T-helper 17 cell (primary cell): ENCODE measurements at regions not wholly inside any gene's neighbourhood (a gene's known extent, or its start where the extent isn't known, plus 50 kb on each side); places are given as distances from the start of the nearest gene placed in this dataset.
"Not testable (repeated sequence)": the region's sequence is repeated elsewhere in the genome, so short reads cannot be mapped to it uniquely, and the experiment has no call there.

Source experiments
- ATAC-seq: fragments of 150-1000 bp; cut with Tn5 transposase; 2 replicates; pipeline ENCODE4 v1.10.0; 2021; ENCODE audit warnings: mild to moderate bottlenecking, moderate library complexity
- DNase-seq, 3 donors: peaks; one replicate each; pipeline versions ENCODE4 v3.0.0 to v3.0.0-alpha.2; 2020 to 2021
- H3K9me3 ChIP-seq: one replicate; pipeline ENCODE4 v1.7.0; 2013; ENCODE audit warnings: low read length, mild to moderate bottlenecking; ENCODE audit not compliant: control insufficient read depth, poor library complexity, severe bottlenecking
- H3K27ac Mint-ChIP-seq: one replicate; pipeline ENCODE4 v1.8.0; 2022; ENCODE audit warnings: mild to moderate bottlenecking, moderate library complexity, mixed read lengths
- H3K27me3 Mint-ChIP-seq: one replicate; pipeline ENCODE4 v1.8.0; 2022; ENCODE audit warnings: mixed read lengths
- H3K36me3 Mint-ChIP-seq: one replicate; pipeline ENCODE4 v1.8.0; 2022; ENCODE audit warnings: low read depth, mixed read lengths
- H3K4me1 Mint-ChIP-seq: one replicate; pipeline ENCODE4 v1.8.0; 2022; ENCODE audit warnings: mild to moderate bottlenecking, mixed read lengths
- H3K4me3 Mint-ChIP-seq: one replicate; pipeline ENCODE4 v1.8.0; 2022; ENCODE audit warnings: mild to moderate bottlenecking, moderate library complexity, mixed read lengths

GRCh38 chr16:63904182-63904581 lies 1217.7 kb downstream of the CDH11 start:
- no peaks in the 10 kb centered on the region for H3K9me3 ChIP-seq
- DNase-seq (no peak), ATAC-seq (no peak)
- H3K36me3 Mint-ChIP-seq, result no peaks in the 10 kb centered on the region
- H3K4me1 Mint-ChIP-seq, result no peaks in the 10 kb centered on the region
- H3K4me3 Mint-ChIP-seq, result no peak overlapping the region
- no peaks in the 10 kb centered on the region for H3K27me3 Mint-ChIP-seq
- H3K27ac Mint-ChIP-seq, result no peak overlapping the region

- ATAC-seq (no peak), DNase-seq (no peak)
- no peaks in the 10 kb centered on the region for H3K9me3 ChIP-seq
- Mint-ChIP-seq H3K27ac (no peak overlapping the region), H3K4me1 (no peaks in the 10 kb centered on the region), H3K36me3 (no peaks in the 10 kb centered on the region), H3K4me3 (no peak overlapping the region), H3K27me3 (no peaks in the 10 kb centered on the region)
These were observed 1225.3 kb downstream of the CDH11 start for GRCh38 chr16:63896383-63897109.

- no peaks in the 10 kb centered on the region for H3K27me3 Mint-ChIP-seq
These were observed 1231.1 kb downstream of the CDH11 start for GRCh38 chr16:63890723-63891122.

GRCh38 chr16:63890081-63890480 lies 1231.8 kb downstream of the CDH11 start:
- H3K4me1 Mint-ChIP-seq, result no peaks in the 10 kb centered on the region
- no peaks in the 10 kb centered on the region for H3K27me3 Mint-ChIP-seq
- no peak for DNase-seq
- no peak overlapping the region for H3K27ac Mint-ChIP-seq
- H3K4me3 Mint-ChIP-seq, result no peak overlapping the region
- no peak for ATAC-seq
- no peaks in the 10 kb centered on the region for H3K36me3 Mint-ChIP-seq
- no peaks in the 10 kb centered on the region for H3K9me3 ChIP-seq

More at GRCh38 chr16:63890723-63891122, 1231.1 kb downstream of the CDH11 start:
- Mint-ChIP-seq H3K4me3 (no peak overlapping the region), H3K4me1 (no peaks in the 10 kb centered on the region), H3K27ac (no peak overlapping the region), H3K36me3 (no peaks in the 10 kb centered on the region)
- DNase-seq (no peak), ATAC-seq (no peak)
- H3K9me3 ChIP-seq, result no peaks in the 10 kb centered on the region

- H3K36me3 Mint-ChIP-seq, result no peaks in the 10 kb centered on the region
- no peaks in the 10 kb centered on the region for H3K27me3 Mint-ChIP-seq
- no peak for DNase-seq
- H3K4me1 Mint-ChIP-seq, result no peaks in the 10 kb centered on the region
- ATAC-seq, result no peak
- no peaks in the 10 kb centered on the region for H3K9me3 ChIP-seq
- no peak overlapping the region for H3K4me3 Mint-ChIP-seq
- no peak overlapping the region for H3K27ac Mint-ChIP-seq
These were observed 1238.8 kb downstream of the CDH11 start for GRCh38 chr16:63883091-63883490.

- H3K27ac Mint-ChIP-seq, result no peak overlapping the region
- ATAC-seq, result no peak
- no peaks in the 10 kb centered on the region for H3K27me3 Mint-ChIP-seq
- no peak overlapping the region for H3K4me3 Mint-ChIP-seq
- DNase-seq, result no peak
- no peaks in the 10 kb centered on the region for H3K9me3 ChIP-seq
- no peaks in the 10 kb centered on the region for H3K36me3 Mint-ChIP-seq
- no peaks in the 10 kb centered on the region for H3K4me1 Mint-ChIP-seq
These were observed 1239.3 kb downstream of the CDH11 start for GRCh38 chr16:63882576-63882975.

GRCh38 chr16:63880948-63881347 lies 1240.9 kb downstream of the CDH11 start:
- H3K27ac Mint-ChIP-seq, result no peak overlapping the region
- no peaks in the 10 kb centered on the region for H3K27me3 Mint-ChIP-seq
- H3K4me3 Mint-ChIP-seq, result no peak overlapping the region
- ATAC-seq (no peak), DNase-seq (no peak)
- H3K4me1 Mint-ChIP-seq, result no peaks in the 10 kb centered on the region
- H3K36me3 Mint-ChIP-seq, result no peaks in the 10 kb centered on the region
- no peaks in the 10 kb centered on the region for H3K9me3 ChIP-seq

- DNase-seq, result no peak
- H3K4me1 Mint-ChIP-seq, result no peaks in the 10 kb centered on the region
- no peaks in the 10 kb centered on the region for H3K27me3 Mint-ChIP-seq
- no peak for ATAC-seq
- no peak overlapping the region for H3K27ac Mint-ChIP-seq
- no peaks in the 10 kb centered on the region for H3K9me3 ChIP-seq
- H3K4me3 Mint-ChIP-seq, result no peak overlapping the region
- H3K36me3 Mint-ChIP-seq, result no peaks in the 10 kb centered on the region
These were observed 1244.5 kb downstream of the CDH11 start for GRCh38 chr16:63877401-63877800.

GRCh38 chr16:63876103-63876502 lies 1245.8 kb downstream of the CDH11 start:
- Mint-ChIP-seq H3K27ac (no peak overlapping the region), H3K36me3 (no peaks in the 10 kb centered on the region), H3K27me3 (no peaks in the 10 kb centered on the region), H3K4me1 (no peaks in the 10 kb centered on the region), H3K4me3 (no peak overlapping the region)
- DNase-seq (no peak), ATAC-seq (no peak)
- H3K9me3 ChIP-seq, result no peaks in the 10 kb centered on the region

- H3K27ac Mint-ChIP-seq, H3K9me3 ChIP-seq, H3K4me1 Mint-ChIP-seq, H3K27me3 Mint-ChIP-seq, ATAC-seq, H3K4me3 Mint-ChIP-seq, H3K36me3 Mint-ChIP-seq, DNase-seq: not testable (repeated sequence)
These were observed 1261.2 kb downstream of the CDH11 start for GRCh38 chr16:63860700-63861099.

GRCh38 chr16:63856537-63856936 lies 1265.3 kb downstream of the CDH11 start:
- no peak overlapping the region for H3K4me3 Mint-ChIP-seq
- DNase-seq (no peak), ATAC-seq (no peak)
- no peak overlapping the region for H3K27ac Mint-ChIP-seq
- H3K36me3 Mint-ChIP-seq, result no peaks in the 10 kb centered on the region
- no peaks in the 10 kb centered on the region for H3K9me3 ChIP-seq
- H3K27me3 Mint-ChIP-seq, result no peaks in the 10 kb centered on the region
- no peaks in the 10 kb centered on the region for H3K4me1 Mint-ChIP-seq

- Mint-ChIP-seq H3K36me3 (no peaks in the 10 kb centered on the region), H3K27ac (no peak overlapping the region), H3K4me3 (no peak overlapping the region), H3K27me3 (no peaks in the 10 kb centered on the region), H3K4me1 (no peaks in the 10 kb centered on the region)
- no peaks in the 10 kb centered on the region for H3K9me3 ChIP-seq
- DNase-seq, result no peak
- no peak for ATAC-seq
These were observed 1270.9 kb downstream of the CDH11 start for GRCh38 chr16:63850979-63851378.

- no peaks in the 10 kb centered on the region for H3K4me1 Mint-ChIP-seq
- no peaks in the 10 kb centered on the region for H3K9me3 ChIP-seq
- no peaks in the 10 kb centered on the region for H3K27me3 Mint-ChIP-seq
- no peak overlapping the region for H3K27ac Mint-ChIP-seq
- DNase-seq (no peak), ATAC-seq (no peak)
- H3K4me3 Mint-ChIP-seq, result no peak overlapping the region
- no peaks in the 10 kb centered on the region for H3K36me3 Mint-ChIP-seq
These were observed 1280.6 kb downstream of the CDH11 start for GRCh38 chr16:63841271-63841670.

GRCh38 chr16:63830061-63830460 lies 1291.8 kb downstream of the CDH11 start:
- H3K9me3 ChIP-seq, result peaks cover under 1% of the 10 kb centered on the region
- H3K27ac Mint-ChIP-seq, result no peak overlapping the region
- no peaks in the 10 kb centered on the region for H3K4me1 Mint-ChIP-seq
- H3K27me3 Mint-ChIP-seq, result no peaks in the 10 kb centered on the region
- DNase-seq, result no peak
- no peak for ATAC-seq
- no peaks in the 10 kb centered on the region for H3K36me3 Mint-ChIP-seq
- no peak overlapping the region for H3K4me3 Mint-ChIP-seq
